Keratinocyte (primary cell): ENCODE measurements at regions not wholly inside any gene's neighbourhood (a gene's known extent, or its start where the extent isn't known, plus 50 kb on each side); places are given as distances from the start of the nearest gene placed in this dataset.

Source experiments
- DNase-seq: peaks from one replicate; pipeline ENCODE4 v3.0.0-alpha.2; 2011; ENCODE audit warnings: low read depth, missing footprints, low spot score
- FAIRE-seq: peaks from 2 replicates; lab custom pipeline; 2011; peaks lifted over from hg19 to GRCh38; lab: Jason Lieb, UNC
- H2AFZ ChIP-seq: 2 replicates; pipeline ENCODE4 v1.6.0; 2012; ENCODE audit warnings: low read length, control low read depth, inconsistent platforms; ENCODE audit not compliant: control insufficient read depth
- H3K27ac ChIP-seq: 2 replicates; pipeline ENCODE4 v1.5.1; 2011; ENCODE audit warnings: low read length; ENCODE audit not compliant: control insufficient read depth, insufficient read depth
- H3K27me3 ChIP-seq: 3 replicates; pipeline ENCODE4 v1.6.0; 2011; ENCODE audit warnings: low read length; ENCODE audit not compliant: control insufficient read depth, insufficient read depth; ENCODE audit errors: extremely low read depth
- H3K36me3 ChIP-seq, 2 experiments: 2 replicates in 1 of 2; 3 replicates in 1 of 2; pipeline ENCODE4 v1.5.1; 2011; ENCODE audit warnings: low read length in 2 of 2, mild to moderate bottlenecking in 1 of 2; ENCODE audit not compliant: control insufficient read depth in 2 of 2, insufficient read depth in 2 of 2; ENCODE audit errors: extremely low read depth in 1 of 2
- H3K4me1 ChIP-seq: 3 replicates; pipeline ENCODE4 v1.5.1; 2011; ENCODE audit warnings: low read length; ENCODE audit not compliant: control insufficient read depth, insufficient read depth; ENCODE audit errors: extremely low read depth
- H3K4me2 ChIP-seq: 3 replicates; pipeline ENCODE4 v1.6.0; 2011; ENCODE audit warnings: low read depth, low read length; ENCODE audit not compliant: control insufficient read depth, insufficient read depth; ENCODE audit errors: extremely low read depth
- H3K4me3 ChIP-seq, 3 experiments: fragments of 200-600 bp in 1 of 3; sonication (generic) in 1 of 3; 2 replicates in 2 of 3; 3 replicates in 1 of 3; pipeline ENCODE4 v1.5.1; 2011 to 2016; ENCODE audit warnings: low read length in 3 of 3, mild to moderate bottlenecking in 3 of 3, control low read depth in 2 of 3, inconsistent platforms in 1 of 3, low read depth in 1 of 3, mixed read lengths in 1 of 3, mixed run types in 1 of 3, moderate library complexity in 1 of 3; ENCODE audit not compliant: control insufficient read depth in 2 of 3, insufficient read depth in 2 of 3; ENCODE audit errors: extremely low read depth in 1 of 3
- H3K79me2 ChIP-seq: 2 replicates; pipeline ENCODE4 v1.6.0; 2012; ENCODE audit warnings: low read length; ENCODE audit not compliant: control insufficient read depth, insufficient read depth
- H3K9ac ChIP-seq: 3 replicates; pipeline ENCODE4 v1.6.0; 2011; ENCODE audit warnings: low read length; ENCODE audit not compliant: control insufficient read depth, insufficient read depth; ENCODE audit errors: extremely low read depth
- H3K9me1 ChIP-seq: 3 replicates; pipeline ENCODE4 v1.6.0; 2011; ENCODE audit warnings: low read length; ENCODE audit not compliant: control insufficient read depth, insufficient read depth; ENCODE audit errors: extremely low read depth
- H3K9me3 ChIP-seq: 2 replicates; pipeline ENCODE4 v1.5.1; 2012; ENCODE audit warnings: low read depth, low read length; ENCODE audit not compliant: control insufficient read depth
- H4K20me1 ChIP-seq: 3 replicates; pipeline ENCODE4 v1.6.0; 2011; ENCODE audit warnings: low read length; ENCODE audit not compliant: control insufficient read depth, insufficient read depth; ENCODE audit errors: extremely low read depth
- CTCF ChIP-seq, 3 experiments: IDR thresholded peaks in 1 of 3; conservative IDR thresholded peaks in 1 of 3; optimal IDR thresholded peaks in 1 of 3; 2 replicates in 2 of 3; 3 replicates in 1 of 3; pipeline versions ENCODE3 to v1.5.1; 2011; ENCODE audit warnings: low read length in 3 of 3, mild to moderate bottlenecking in 3 of 3, moderate library complexity in 2 of 3, control low read depth in 1 of 3, inconsistent platforms in 1 of 3; ENCODE audit not compliant: insufficient read depth in 2 of 3; ENCODE audit errors: extremely low read depth in 1 of 3
- EZH2 ChIP-seq: IDR thresholded peaks from one replicate; pipeline ENCODE4 v1.6.1; 2012; ENCODE audit warnings: inconsistent platforms, mild to moderate bottlenecking, low read length, moderate library complexity
- dilution Hi-C: fragments of 300-500 bp; cut with MboI; formaldehyde crosslinking; loops from one replicate; pipeline ENCODE4 v1.7.0; 2020; ENCODE audit warnings: low sequenced_read_pairs; ENCODE audit not compliant: extremely low pct_ligation_motif_present

- Histone ChIP-seq H3K36me3 (no peaks in the 10 kb centered on the region), H3K9ac (no peak overlapping the region), H3K4me3 (no peak overlapping the region), H4K20me1 (no peaks in the 10 kb centered on the region), H3K27ac (no peak overlapping the region), H2AFZ (no peak overlapping the region), H3K79me2 (no peaks in the 10 kb centered on the region), H3K9me1 (no peaks in the 10 kb centered on the region), H3K4me1 (peaks cover 8% of the 10 kb centered on the region), H3K4me2 (no peak overlapping the region), H3K9me3 (no peaks in the 10 kb centered on the region), H3K27me3 (no peaks in the 10 kb centered on the region)
- FAIRE-seq (peak; percentile 52), DNase-seq (no peak)
- dilution Hi-C loops: no loop called here
- TF ChIP-seq CTCF (optimal IDR thresholded peaks at IDR 0.05 in 1 of 3, IDR thresholded peaks at IDR 0.05 in 1 of 3, conservative IDR thresholded peaks at IDR 0.05 in 1 of 3; ENCODE audit: extremely low read depth in 1 of 3, insufficient read depth in 2 of 3, low read length in 3 of 3) (no peak), EZH2 (no peak)
Observed at GRCh38 chr6:146905181-146905704, 299.0 kb upstream of the STXBP5 start.

GRCh38 chr6:146908786-146909185, 295.4 kb upstream of the STXBP5 start:
- H2AFZ ChIP-seq: no peak overlapping the region
- no peaks in the 10 kb centered on the region for H3K79me2 ChIP-seq
- H3K27ac ChIP-seq: no peak overlapping the region
- H3K4me1 ChIP-seq: peaks cover 19% of the 10 kb centered on the region
- no peak overlapping the region for H3K9ac ChIP-seq
- dilution Hi-C loops: no loop called here
- FAIRE-seq: no peak
- TF ChIP-seq CTCF (optimal IDR thresholded peaks at IDR 0.05 in 1 of 3, IDR thresholded peaks at IDR 0.05 in 1 of 3, conservative IDR thresholded peaks at IDR 0.05 in 1 of 3; ENCODE audit: extremely low read depth in 1 of 3, insufficient read depth in 2 of 3, low read length in 3 of 3) (no peak), EZH2 (no peak)
- H3K36me3 ChIP-seq: no peaks in the 10 kb centered on the region
- no peaks in the 10 kb centered on the region for H3K9me3 ChIP-seq
- no peak for DNase-seq
- no peak overlapping the region for H3K4me2 ChIP-seq
- no peaks in the 10 kb centered on the region for H3K9me1 ChIP-seq
- no peaks in the 10 kb centered on the region for H3K27me3 ChIP-seq
- H4K20me1 ChIP-seq: no peaks in the 10 kb centered on the region
- H3K4me3 ChIP-seq: no peak overlapping the region
